ENCODE measurements at regions not wholly inside any gene's neighbourhood (a gene's known extent, or its start where the extent isn't known, plus 50 kb on each side); places are given as distances from the start of the nearest gene placed in this dataset.
A peak's percentile ranks its signal among the peaks of the same experiment; 100 is the strongest.
"Not testable (repeated sequence)": the region's sequence is repeated elsewhere in the genome, so short reads cannot be mapped to it uniquely, and the experiment has no call there.

- no peak for DNase-seq (ENCODE audit: low read depth, low spot score)
- in situ Hi-C loops (cut with HindIII; ENCODE audit: low pct_unique_long_range_greater_than_20kb, low sequenced_read_pairs): no loop called here
Observed at GRCh38 chr2:121065239-121065638, 219.8 kb downstream of the TFCP2L1 start.

GRCh38 chr2:121066526-121066925 lies 218.5 kb downstream of the TFCP2L1 start:
- in situ Hi-C loops (cut with HindIII; ENCODE audit: low pct_unique_long_range_greater_than_20kb, low sequenced_read_pairs): no loop called here
- DNase-seq (ENCODE audit: low read depth, low spot score): no peak

GRCh38 chr2:121068851-121069250 lies 216.2 kb downstream of the TFCP2L1 start:
- no peak for DNase-seq (ENCODE audit: low read depth, low spot score)
- in situ Hi-C loops (cut with HindIII; ENCODE audit: low pct_unique_long_range_greater_than_20kb, low sequenced_read_pairs): no loop called here

- DNase-seq (ENCODE audit: low read depth, low spot score): no peak
- in situ Hi-C loops (cut with HindIII; ENCODE audit: low pct_unique_long_range_greater_than_20kb, low sequenced_read_pairs): no loop called here
Observed at GRCh38 chr2:121069434-121069969, 215.5 kb downstream of the TFCP2L1 start.

- in situ Hi-C loops (cut with HindIII; ENCODE audit: low pct_unique_long_range_greater_than_20kb, low sequenced_read_pairs); DNase-seq (ENCODE audit: low read depth, low spot score): not testable (repeated sequence)
Observed at GRCh38 chr2:121070061-121070460, 214.9 kb downstream of the TFCP2L1 start.

- in situ Hi-C loops (cut with HindIII; ENCODE audit: low pct_unique_long_range_greater_than_20kb, low sequenced_read_pairs): no loop called here
- DNase-seq (ENCODE audit: low read depth, low spot score): peak; percentile 53
Observed at GRCh38 chr2:121071034-121071504, 213.9 kb downstream of the TFCP2L1 start.

GRCh38 chr2:121072784-121073183 lies 212.2 kb downstream of the TFCP2L1 start:
- no peak for DNase-seq (ENCODE audit: low read depth, low spot score)
- in situ Hi-C loops (cut with HindIII; ENCODE audit: low pct_unique_long_range_greater_than_20kb, low sequenced_read_pairs): no loop called here

- in situ Hi-C loops (cut with HindIII; ENCODE audit: low pct_unique_long_range_greater_than_20kb, low sequenced_read_pairs): no loop called here
- DNase-seq (ENCODE audit: low read depth, low spot score): no peak
Observed at GRCh38 chr2:121073320-121074210, 211.4 kb downstream of the TFCP2L1 start.

GRCh38 chr2:121074293-121074932 lies 210.6 kb downstream of the TFCP2L1 start:
- in situ Hi-C loops (cut with HindIII; ENCODE audit: low pct_unique_long_range_greater_than_20kb, low sequenced_read_pairs): no loop called here
- no peak for DNase-seq (ENCODE audit: low read depth, low spot score)

GRCh38 chr2:121075006-121075551 lies 209.9 kb downstream of the TFCP2L1 start:
- peak; percentile 58 for DNase-seq (ENCODE audit: low read depth, low spot score)
- in situ Hi-C loops (cut with HindIII; ENCODE audit: low pct_unique_long_range_greater_than_20kb, low sequenced_read_pairs): no loop called here

GRCh38 chr2:121075641-121076497 lies 209.1 kb downstream of the TFCP2L1 start:
- in situ Hi-C loops (cut with HindIII; ENCODE audit: low pct_unique_long_range_greater_than_20kb, low sequenced_read_pairs): no loop called here
- DNase-seq (ENCODE audit: low read depth, low spot score): no peak

- in situ Hi-C loops (cut with HindIII; ENCODE audit: low pct_unique_long_range_greater_than_20kb, low sequenced_read_pairs): no loop called here
- DNase-seq (ENCODE audit: low read depth, low spot score): no peak
Observed at GRCh38 chr2:121076498-121076820, 208.5 kb downstream of the TFCP2L1 start.

- DNase-seq (ENCODE audit: low read depth, low spot score): peak; percentile 57
- in situ Hi-C loops (cut with HindIII; ENCODE audit: low pct_unique_long_range_greater_than_20kb, low sequenced_read_pairs): no loop called here
Observed at GRCh38 chr2:121076885-121077549, 208.0 kb downstream of the TFCP2L1 start.

GRCh38 chr2:121078899-121079298 lies 206.1 kb downstream of the TFCP2L1 start:
- in situ Hi-C loops (cut with HindIII; ENCODE audit: low pct_unique_long_range_greater_than_20kb, low sequenced_read_pairs): no loop called here
- DNase-seq (ENCODE audit: low read depth, low spot score): no peak

- peak; percentile 66 for DNase-seq (ENCODE audit: low read depth, low spot score)
- in situ Hi-C loops (cut with HindIII; ENCODE audit: low pct_unique_long_range_greater_than_20kb, low sequenced_read_pairs): no loop called here
Observed at GRCh38 chr2:121080013-121080772, 204.8 kb downstream of the TFCP2L1 start.

GRCh38 chr2:121081701-121082100 lies 203.3 kb downstream of the TFCP2L1 start:
- in situ Hi-C loops (cut with HindIII; ENCODE audit: low pct_unique_long_range_greater_than_20kb, low sequenced_read_pairs): no loop called here
- DNase-seq (ENCODE audit: low read depth, low spot score): no peak
